Neural cell (in vitro differentiated cells): ENCODE measurements at regions not wholly inside any gene's neighbourhood (a gene's known extent, or its start where the extent isn't known, plus 50 kb on each side); places are given as distances from the start of the nearest gene placed in this dataset.

Source experiments
- H2AFZ ChIP-seq: fragments of 200-600, 300-800 bp; sonication (generic), shearing (Covaris generic); 2 replicates; pipeline ENCODE4 v1.6.0; 2014; ENCODE audit warnings: low read depth, mild to moderate bottlenecking, antibody characterized with exemption, low read length, moderate library complexity
- H3F3A ChIP-seq: fragments of 200-600 bp; shearing (Covaris generic); 2 replicates; pipeline ENCODE4 v1.6.1; 2016; ENCODE audit warnings: mild to moderate bottlenecking, moderate library complexity, mixed read lengths, antibody characterized with exemption, low read length; ENCODE audit not compliant: insufficient read depth, poor library complexity, severe bottlenecking
- H3K27ac ChIP-seq: fragments of 200-600, 300-800 bp; sonication (generic), shearing (Covaris generic); 2 replicates; pipeline ENCODE4 v1.5.1; 2014; ENCODE audit warnings: mild to moderate bottlenecking, low read length, moderate library complexity
- H3K27me3 ChIP-seq: fragments of 300-800, 200-600 bp; sonication (generic), shearing (Covaris generic); 2 replicates; pipeline ENCODE4 v1.6.0; 2014; ENCODE audit warnings: mild to moderate bottlenecking, low read depth, low read length, moderate library complexity; ENCODE audit not compliant: insufficient read depth
- H3K36me3 ChIP-seq: fragments of 300-800, 200-600 bp; sonication (generic), shearing (Covaris generic); 2 replicates; pipeline ENCODE4 v1.5.1; 2014; ENCODE audit warnings: mild to moderate bottlenecking, antibody characterized with exemption, low read length, moderate library complexity; ENCODE audit not compliant: insufficient read depth
- H3K4me2 ChIP-seq: fragments of 300-800, 200-600 bp; sonication (generic), shearing (Covaris generic); 2 replicates; pipeline ENCODE4 v1.6.0; 2014; ENCODE audit warnings: mild to moderate bottlenecking, low read length
- H3K4me3 ChIP-seq: fragments of 300-800, 200-600 bp; sonication (generic), shearing (Covaris generic); 2 replicates; pipeline ENCODE4 v1.5.1; 2014; ENCODE audit warnings: mild to moderate bottlenecking, low read length, moderate library complexity
- H3K79me2 ChIP-seq: fragments of 200-600 bp; shearing (Covaris generic); replicated peaks from 2 replicates; pipeline ENCODE4 v1.6.0; 2014; ENCODE audit warnings: mild to moderate bottlenecking, low read length, moderate library complexity; ENCODE audit not compliant: insufficient read depth
- H3K9ac ChIP-seq: fragments of 300-800, 200-600 bp; sonication (generic), shearing (Covaris generic); 2 replicates; pipeline ENCODE4 v1.6.1; 2016; ENCODE audit warnings: mild to moderate bottlenecking, low read length, mixed read lengths
- H3K9me2 ChIP-seq: fragments of 200-600 bp; shearing (Covaris generic); 2 replicates; pipeline ENCODE4 v1.6.1; 2016; ENCODE audit warnings: mild to moderate bottlenecking, low read length, mixed read lengths; ENCODE audit not compliant: insufficient read depth
- H3K9me3 ChIP-seq: fragments of 200-600, 300-800 bp; sonication (generic), shearing (Covaris generic); 2 replicates; pipeline ENCODE4 v1.6.1; 2016; ENCODE audit warnings: mild to moderate bottlenecking, mixed run types, low read length, moderate library complexity, mixed read lengths
- H4K20me1 ChIP-seq: fragments of 200-600 bp; shearing (Covaris generic); 2 replicates; pipeline ENCODE4 v1.6.1; 2016; ENCODE audit warnings: mild to moderate bottlenecking, mixed run types; ENCODE audit not compliant: insufficient read depth
- CTCF ChIP-seq: fragments of 450-650 bp; IDR thresholded peaks from 2 replicates; pipeline ENCODE4 v1.5.1; 2014; ENCODE audit warnings: antibody characterized with exemption, mild to moderate bottlenecking, moderate library complexity; ENCODE audit not compliant: poor library complexity, severe bottlenecking
- EP300 ChIP-seq: fragments of 450-650 bp; conservative IDR thresholded peaks from 2 replicates; pipeline ENCODE4 v1.6.1; 2014; ENCODE audit warnings: antibody characterized with exemption, mild to moderate bottlenecking, moderate library complexity; ENCODE audit not compliant: poor library complexity, severe bottlenecking
- EZH2 ChIP-seq: fragments of 200-600, 300-800 bp; shearing (Covaris generic), sonication (generic); IDR thresholded peaks from 2 replicates; pipeline ENCODE4 v1.6.1; 2014; ENCODE audit warnings: antibody characterized with exemption, low read length, borderline replicate concordance, mild to moderate bottlenecking; ENCODE audit not compliant: insufficient read depth, poor library complexity, severe bottlenecking
- MXI1 ChIP-seq: fragments of 450-650 bp; conservative IDR thresholded peaks from 2 replicates; pipeline ENCODE4 v1.6.1; 2014; ENCODE audit warnings: antibody characterized with exemption, mild to moderate bottlenecking; ENCODE audit not compliant: poor library complexity, severe bottlenecking
- POLR2AphosphoS5 ChIP-seq: IDR thresholded peaks from 2 replicates; pipeline ENCODE4 v1.6.1; 2012
- RAD21 ChIP-seq: fragments of 450-650 bp; conservative IDR thresholded peaks from 2 replicates; pipeline ENCODE4 v1.6.1; 2014; ENCODE audit warnings: antibody characterized with exemption, mild to moderate bottlenecking, moderate library complexity
- REST ChIP-seq: IDR thresholded peaks from 2 replicates; pipeline ENCODE4 v1.6.1; 2012; ENCODE audit warnings: borderline replicate concordance
- SMC3 ChIP-seq: fragments of 450-650 bp; conservative IDR thresholded peaks from 2 replicates; pipeline ENCODE4 v1.6.1; 2014; ENCODE audit warnings: antibody characterized with exemption, mild to moderate bottlenecking, moderate library complexity; ENCODE audit not compliant: poor library complexity
- TAF1 ChIP-seq: IDR thresholded peaks from 2 replicates; pipeline ENCODE4 v1.6.1; 2012; ENCODE audit warnings: low read depth

GRCh38 chr2:193690572-193690971, 1495.8 kb upstream of the TMEFF2 start:
- no peaks in the 10 kb centered on the region for H3F3A ChIP-seq
- H3K4me2 ChIP-seq: no peak overlapping the region
- no peaks in the 10 kb centered on the region for H3K27me3 ChIP-seq
- no peak overlapping the region for H3K9ac ChIP-seq
- no peak overlapping the region for H2AFZ ChIP-seq
- TF ChIP-seq RAD21 (no peak), REST (no peak), SMC3 (no peak), EZH2 (no peak), POLR2AphosphoS5 (no peak), MXI1 (no peak), EP300 (no peak), TAF1 (no peak), CTCF (no peak)
- H3K4me3 ChIP-seq: no peak overlapping the region
- H3K9me2 ChIP-seq: no peaks in the 10 kb centered on the region
- no peaks in the 10 kb centered on the region for H3K9me3 ChIP-seq
- H3K79me2 ChIP-seq: no peaks in the 10 kb centered on the region
- no peaks in the 10 kb centered on the region for H4K20me1 ChIP-seq
- H3K27ac ChIP-seq: no peak overlapping the region
- no peaks in the 10 kb centered on the region for H3K36me3 ChIP-seq

GRCh38 chr2:193687195-193687594, 1492.5 kb upstream of the TMEFF2 start:
- Histone ChIP-seq H3K27me3 (no peaks in the 10 kb centered on the region), H2AFZ (no peak overlapping the region), H3K4me2 (no peak overlapping the region), H3K27ac (no peak overlapping the region), H3K36me3 (no peaks in the 10 kb centered on the region), H4K20me1 (no peaks in the 10 kb centered on the region), H3F3A (no peaks in the 10 kb centered on the region), H3K9me3 (no peaks in the 10 kb centered on the region), H3K4me3 (no peak overlapping the region), H3K9me2 (no peaks in the 10 kb centered on the region), H3K79me2 (no peaks in the 10 kb centered on the region), H3K9ac (no peak overlapping the region)
- TF ChIP-seq MXI1 (no peak), RAD21 (no peak), POLR2AphosphoS5 (no peak), TAF1 (no peak), CTCF (no peak), EZH2 (no peak), REST (no peak), EP300 (no peak), SMC3 (no peak)
